GM23248 (cell line): ENCODE measurements at regions not wholly inside any gene's neighbourhood (a gene's known extent, or its start where the extent isn't known, plus 50 kb on each side); places are given as distances from the start of the nearest gene placed in this dataset.

ENCODE experiments used
- EZH2 ChIP-seq: fragments of 200-600 bp; sonication (generic); IDR thresholded peaks from 2 replicates; pipeline ENCODE4 v1.6.1; 2018; ENCODE audit warnings: antibody characterized with exemption, mild to moderate bottlenecking; ENCODE audit not compliant: insufficient read depth, poor library complexity, severe bottlenecking
- EZH2phosphoT487 ChIP-seq: fragments of 200-600 bp; sonication (generic); IDR thresholded peaks from 2 replicates; pipeline ENCODE4 v1.6.1; 2018; ENCODE audit warnings: antibody characterized with exemption, moderate library complexity, mild to moderate bottlenecking, low read depth; ENCODE audit not compliant: insufficient read depth

- TF ChIP-seq EZH2: no peak
- TF ChIP-seq EZH2phosphoT487: no peak
These were observed 61.9 kb downstream of the GOLGA6L7 start for GRCh38 chr15:28786521-28786920.
